ENCODE measurements at regions not wholly inside any gene's neighbourhood (a gene's known extent, or its start where the extent isn't known, plus 50 kb on each side); places are given as distances from the start of the nearest gene placed in this dataset.

GRCh38 chr9:134258828-134259546, 67.3 kb upstream of the RXRA start:
- no peaks in the 10 kb centered on the region for H3K9me3 ChIP-seq
- WGBS, 2 donors = 73 to 83% methylated on average over 5 to 8 of the region's 11 CpGs
- intact Hi-C loops (cut with DNase I) = no loop called here

GRCh38 chr9:134259708-134260107, 66.5 kb upstream of the RXRA start:
- WGBS, 2 donors = 96 to 98% methylated on average over 13 to 14 of the region's 14 CpGs
- no peaks in the 10 kb centered on the region for H3K36me3 ChIP-seq
- H3K27ac ChIP-seq = no peak overlapping the region
- intact Hi-C loops (cut with DNase I) = no loop called here
- TF ChIP-seq CTCF (IDR thresholded peaks at IDR 0.05) (no peak), POLR2A (IDR thresholded peaks at IDR 0.05) (no peak)
- no peaks in the 10 kb centered on the region for H3K4me1 ChIP-seq
- no peaks in the 10 kb centered on the region for H3K9me3 ChIP-seq
- no peak for DNase-seq
- H3K4me3 ChIP-seq (replicated peaks in 1 of 3) = no peak overlapping the region
- H3K27me3 ChIP-seq = no peaks in the 10 kb centered on the region

More at GRCh38 chr9:134258828-134259546, 67.3 kb upstream of the RXRA start:
- Histone ChIP-seq H3K36me3 (no peaks in the 10 kb centered on the region), H3K27me3 (no peaks in the 10 kb centered on the region), H3K27ac (no peak overlapping the region), H3K4me1 (no peaks in the 10 kb centered on the region), H3K4me3 (replicated peaks in 1 of 3) (no peak overlapping the region)
- TF ChIP-seq POLR2A (IDR thresholded peaks at IDR 0.05) (no peak), CTCF (IDR thresholded peaks at IDR 0.05) (no peak)
- peak in 1 of 2 donors; percentile 44 for DNase-seq

GRCh38 chr9:134260801-134261200, 65.5 kb upstream of the RXRA start:
- intact Hi-C loops (cut with DNase I) = no loop called here
- WGBS, 2 donors = 89 to 93% methylated on average over 18 of the region's 18 CpGs
- no peaks in the 10 kb centered on the region for H3K36me3 ChIP-seq
- no peaks in the 10 kb centered on the region for H3K27me3 ChIP-seq
- no peak overlapping the region for H3K4me3 ChIP-seq (replicated peaks in 1 of 3)
- no peak overlapping the region for H3K27ac ChIP-seq
- TF ChIP-seq POLR2A (IDR thresholded peaks at IDR 0.05) = no peak
- TF ChIP-seq CTCF (IDR thresholded peaks at IDR 0.05) = no peak
- H3K4me1 ChIP-seq = no peaks in the 10 kb centered on the region
- no peaks in the 10 kb centered on the region for H3K9me3 ChIP-seq
- DNase-seq = no peak

GRCh38 chr9:134262035-134262434, 64.2 kb upstream of the RXRA start:
- Histone ChIP-seq H3K27me3 (no peaks in the 10 kb centered on the region), H3K4me1 (no peaks in the 10 kb centered on the region), H3K27ac (no peak overlapping the region), H3K4me3 (replicated peaks in 1 of 3) (no peak overlapping the region), H3K36me3 (no peaks in the 10 kb centered on the region), H3K9me3 (no peaks in the 10 kb centered on the region)
- no peak for DNase-seq
- TF ChIP-seq CTCF (IDR thresholded peaks at IDR 0.05) = no peak
- TF ChIP-seq POLR2A (IDR thresholded peaks at IDR 0.05) = no peak
- WGBS, 2 donors = 89 to 91% methylated on average over 7 to 10 of the region's 10 CpGs
- intact Hi-C loops (cut with DNase I) = no loop called here

GRCh38 chr9:134263596-134263995, 62.7 kb upstream of the RXRA start:
- Histone ChIP-seq H3K9me3 (no peaks in the 10 kb centered on the region), H3K27ac (no peak overlapping the region), H3K4me3 (replicated peaks in 1 of 3) (no peak overlapping the region), H3K27me3 (no peaks in the 10 kb centered on the region), H3K4me1 (no peaks in the 10 kb centered on the region), H3K36me3 (no peaks in the 10 kb centered on the region)
- no peak for DNase-seq
- 29 to 41% methylated on average over 5 to 11 of the region's 11 CpGs for whole genome bisulfite sequencing, 2 donors
- TF ChIP-seq CTCF (IDR thresholded peaks at IDR 0.05) = no peak
- intact Hi-C loops (cut with DNase I) = no loop called here

All from thyroid gland (tissue), 4 donors.